ENCODE measurements at regions not wholly inside any gene's neighbourhood (a gene's known extent, or its start where the extent isn't known, plus 50 kb on each side); places are given as distances from the start of the nearest gene placed in this dataset.
"Not testable (repeated sequence)": the region's sequence is repeated elsewhere in the genome, so short reads cannot be mapped to it uniquely, and the experiment has no call there.

DNA sequence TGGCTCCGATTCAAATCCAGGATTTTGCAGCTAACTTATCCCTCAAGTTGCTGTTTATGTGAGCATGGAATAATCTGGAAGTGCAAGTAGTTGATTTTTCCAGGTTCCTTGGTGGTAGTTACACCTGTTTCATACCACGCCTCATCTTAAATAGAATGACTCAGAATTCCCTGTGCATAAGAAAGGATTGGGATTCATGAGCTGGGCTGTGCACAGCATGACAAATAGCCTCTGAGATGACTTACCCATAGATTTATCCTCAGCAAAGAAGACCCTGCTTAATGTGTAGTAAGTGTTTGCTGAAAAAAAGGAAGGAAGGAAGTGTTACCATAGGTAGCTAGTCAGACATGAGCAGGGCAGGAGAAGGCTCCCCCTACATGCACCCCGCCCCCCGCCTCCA lies 777.7 kb upstream of the ADGRL3 start:
- intact Hi-C loops (cut with micrococcal nuclease) = no loop called here
- no peaks in the 10 kb centered on the region for H3K79me2 ChIP-seq (ENCODE audit: low read length)
- no peak overlapping the region for H3K4me3 ChIP-seq (ENCODE audit: low read length)
- no peak overlapping the region for H2AFZ ChIP-seq (ENCODE audit: low read length)
- no peaks in the 10 kb centered on the region for H3K9me2 ChIP-seq (replicated peaks; ENCODE audit: low read length)
- no peak overlapping the region for H3K27ac ChIP-seq (ENCODE audit: low read length)
- CTCF ChIA-PET = no interaction called here
- DNase-seq (peak; percentile 38), ATAC-seq (peak; percentile 72)
- no peaks in the 10 kb centered on the region for H3K9me3 ChIP-seq (ENCODE audit: low read length)
- POLR2A ChIA-PET (ENCODE audit: unreplicated experiment) = no interaction called here
- H3K9ac ChIP-seq (ENCODE audit: low read length) = no peak overlapping the region
- BruUV-seq (replicated peaks) = no TSS peak
- TF ChIP-seq, protein P1, sequence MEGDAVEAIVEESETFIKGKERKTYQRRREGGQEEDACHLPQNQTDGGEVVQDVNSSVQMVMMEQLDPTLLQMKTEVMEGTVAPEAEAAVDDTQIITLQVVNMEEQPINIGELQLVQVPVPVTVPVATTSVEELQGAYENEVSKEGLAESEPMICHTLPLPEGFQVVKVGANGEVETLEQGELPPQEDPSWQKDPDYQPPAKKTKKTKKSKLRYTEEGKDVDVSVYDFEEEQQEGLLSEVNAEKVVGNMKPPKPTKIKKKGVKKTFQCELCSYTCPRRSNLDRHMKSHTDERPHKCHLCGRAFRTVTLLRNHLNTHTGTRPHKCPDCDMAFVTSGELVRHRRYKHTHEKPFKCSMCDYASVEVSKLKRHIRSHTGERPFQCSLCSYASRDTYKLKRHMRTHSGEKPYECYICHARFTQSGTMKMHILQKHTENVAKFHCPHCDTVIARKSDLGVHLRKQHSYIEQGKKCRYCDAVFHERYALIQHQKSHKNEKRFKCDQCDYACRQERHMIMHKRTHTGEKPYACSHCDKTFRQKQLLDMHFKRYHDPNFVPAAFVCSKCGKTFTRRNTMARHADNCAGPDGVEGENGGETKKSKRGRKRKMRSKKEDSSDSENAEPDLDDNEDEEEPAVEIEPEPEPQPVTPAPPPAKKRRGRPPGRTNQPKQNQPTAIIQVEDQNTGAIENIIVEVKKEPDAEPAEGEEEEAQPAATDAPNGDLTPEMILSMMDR (conservative IDR thresholded peaks at IDR 0.05; ENCODE audit: low read depth, low read length) = no peak
- no peak for TF ChIP-seq EZH2 (IDR thresholded peaks at IDR 0.05; ENCODE audit: low read length, unreplicated experiment)
- no peak for TF ChIP-seq EZH2phosphoT487 (IDR thresholded peaks at IDR 0.05; ENCODE audit: borderline replicate concordance, low read length)
- no peak overlapping the region for H3K4me2 ChIP-seq (ENCODE audit: low read length)
- H4K20me1 ChIP-seq (ENCODE audit: low read length) = no peaks in the 10 kb centered on the region
- H3K27me3 ChIP-seq (ENCODE audit: low read length) = no peaks in the 10 kb centered on the region
- H3K36me3 ChIP-seq (ENCODE audit: low read depth, low read length) = no peaks in the 10 kb centered on the region
- H3F3A ChIP-seq (ENCODE audit: low read length, unreplicated experiment) = no peaks in the 10 kb centered on the region
- no peaks in the 10 kb centered on the region for H3K4me1 ChIP-seq (ENCODE audit: insufficient read depth, low read length)

DNA sequence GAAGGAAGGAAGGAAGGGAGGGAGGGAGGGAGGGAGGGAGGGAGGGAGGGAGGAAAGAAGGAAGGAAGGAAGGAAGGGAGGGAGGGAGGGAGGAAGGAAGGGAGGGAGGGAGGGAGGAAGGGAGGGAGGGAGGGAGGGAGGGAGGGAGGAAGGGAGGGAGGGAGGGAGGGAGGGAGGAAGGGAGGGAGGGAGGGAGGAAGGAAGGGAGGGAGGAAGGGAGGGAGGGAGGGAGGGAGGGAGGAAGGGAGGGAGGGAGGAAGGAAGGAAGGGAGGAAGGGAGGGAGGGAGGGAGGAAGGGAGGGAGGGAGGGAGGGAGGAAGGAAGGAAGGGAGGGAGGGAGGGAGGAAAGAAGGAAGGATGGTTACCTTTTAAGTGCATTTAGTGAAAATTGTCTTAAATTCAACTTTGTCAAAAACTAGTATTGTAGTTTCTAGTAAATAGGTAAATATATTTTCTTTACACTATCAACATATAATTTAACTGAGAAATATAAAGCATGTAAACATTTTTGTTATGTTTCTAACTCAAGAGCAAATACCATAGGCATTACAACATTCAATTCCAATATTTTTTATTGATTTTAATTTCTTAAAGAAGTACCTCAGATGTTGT lies 776.4 kb upstream of the ADGRL3 start:
- H3K9me3 ChIP-seq (ENCODE audit: low read length); H3K36me3 ChIP-seq (ENCODE audit: low read depth, low read length); H3K9me2 ChIP-seq (replicated peaks; ENCODE audit: low read length); POLR2A ChIA-PET (ENCODE audit: unreplicated experiment); H3F3A ChIP-seq (ENCODE audit: low read length, unreplicated experiment); H3K4me2 ChIP-seq (ENCODE audit: low read length); CTCF ChIA-PET; DNase-seq; H3K27ac ChIP-seq (ENCODE audit: low read length); H3K4me1 ChIP-seq (ENCODE audit: insufficient read depth, low read length); BruUV-seq (replicated peaks); H4K20me1 ChIP-seq (ENCODE audit: low read length); intact Hi-C loops (cut with micrococcal nuclease); H3K4me3 ChIP-seq (ENCODE audit: low read length); H3K27me3 ChIP-seq (ENCODE audit: low read length); H2AFZ ChIP-seq (ENCODE audit: low read length); H3K9ac ChIP-seq (ENCODE audit: low read length); H3K79me2 ChIP-seq (ENCODE audit: low read length); ATAC-seq: not testable (repeated sequence)

- Histone ChIP-seq H3K9me3 (ENCODE audit: low read length) (no peaks in the 10 kb centered on the region), H3K9ac (ENCODE audit: low read length) (no peak overlapping the region), H3K4me1 (ENCODE audit: insufficient read depth, low read length) (no peaks in the 10 kb centered on the region), H3K9me2 (replicated peaks; ENCODE audit: low read length) (no peaks in the 10 kb centered on the region), H3K36me3 (ENCODE audit: low read depth, low read length) (no peaks in the 10 kb centered on the region), H4K20me1 (ENCODE audit: low read length) (no peaks in the 10 kb centered on the region), H3K27me3 (ENCODE audit: low read length) (no peaks in the 10 kb centered on the region), H2AFZ (ENCODE audit: low read length) (no peak overlapping the region), H3K4me2 (ENCODE audit: low read length) (no peak overlapping the region), H3F3A (ENCODE audit: low read length, unreplicated experiment) (no peaks in the 10 kb centered on the region), H3K79me2 (ENCODE audit: low read length) (no peaks in the 10 kb centered on the region), H3K4me3 (ENCODE audit: low read length) (no peak overlapping the region), H3K27ac (ENCODE audit: low read length) (no peak overlapping the region)
- BruUV-seq (replicated peaks) = no TSS peak
- ChIA-PET CTCF (no interaction called here), POLR2A (ENCODE audit: unreplicated experiment) (interaction anchor here (0.7 kb wide), 1 partner anchor 149 kb away, joined by 4 read pairs; no protein-coding TSS in a partner anchor)
- intact Hi-C loops (cut with micrococcal nuclease) = no loop called here
- ATAC-seq (no peak), DNase-seq (no peak)
- TF ChIP-seq EZH2 (IDR thresholded peaks at IDR 0.05; ENCODE audit: low read length, unreplicated experiment) (no peak), EZH2phosphoT487 (IDR thresholded peaks at IDR 0.05; ENCODE audit: borderline replicate concordance, low read length) (no peak)
- TF ChIP-seq, protein P1 (conservative IDR thresholded peaks at IDR 0.05; ENCODE audit: low read depth, low read length) = no peak; the same call in 1 of the 2 replicates
These were observed 767.2 kb upstream of the ADGRL3 start for GRCh38 chr4:60432911-60433310.

All from PC-3 (cell line).